GM19372 (cell line): ENCODE measurements at regions not wholly inside any gene's neighbourhood (a gene's known extent, or its start where the extent isn't known, plus 50 kb on each side); places are given as distances from the start of the nearest gene placed in this dataset.
"Not testable (repeated sequence)": the region's sequence is repeated elsewhere in the genome, so short reads cannot be mapped to it uniquely, and the experiment has no call there.

Source experiments
- ATAC-seq: cut with Tn5 transposase; IDR thresholded peaks from one replicate; pipeline ENCODE4 v1.9.1; 2021; ENCODE audit warnings: mild to moderate bottlenecking, low read depth, moderate library complexity; ENCODE audit not compliant: unreplicated experiment

DNA sequence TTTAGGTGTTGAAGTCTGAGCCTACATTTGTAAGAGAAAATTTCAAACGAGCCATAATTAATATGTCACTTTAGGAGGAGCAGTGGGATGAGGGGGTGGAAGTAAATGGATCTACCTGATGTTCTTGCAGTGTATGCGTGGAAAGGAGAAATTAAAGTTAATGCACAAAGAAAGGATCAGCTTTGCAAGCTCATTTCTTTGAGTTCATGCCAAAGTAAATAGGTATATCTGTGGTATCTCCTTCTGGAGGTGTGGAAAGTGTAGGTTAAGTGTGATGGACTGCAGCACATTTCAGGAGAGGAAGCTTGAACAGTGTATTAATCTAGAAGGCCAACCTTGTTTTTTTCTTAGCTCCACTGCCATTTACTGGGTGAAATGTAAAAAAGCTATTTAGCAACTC lies 307.5 kb upstream of the ZEB2 start:
- ATAC-seq, result no peak

DNA sequence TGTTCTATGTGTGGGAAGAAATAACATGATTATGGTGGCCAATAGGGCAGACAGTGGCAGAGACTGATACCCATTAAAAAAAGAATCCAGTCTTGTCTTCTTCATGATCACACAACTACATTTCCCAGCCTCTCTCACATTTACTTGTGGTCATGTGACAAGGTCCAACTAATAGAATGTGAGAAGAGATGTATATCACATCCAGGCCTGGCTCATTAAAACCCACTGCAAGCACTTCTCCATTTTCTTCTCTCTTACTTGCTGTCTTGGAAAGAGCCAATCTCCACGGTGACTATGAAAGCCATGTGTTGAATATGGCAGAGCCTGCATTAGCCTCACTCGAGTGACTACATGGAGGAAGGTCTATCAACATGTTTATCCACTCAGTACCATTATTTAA lies 306.2 kb upstream of the ZEB2 start:
- ATAC-seq, result no peak

DNA sequence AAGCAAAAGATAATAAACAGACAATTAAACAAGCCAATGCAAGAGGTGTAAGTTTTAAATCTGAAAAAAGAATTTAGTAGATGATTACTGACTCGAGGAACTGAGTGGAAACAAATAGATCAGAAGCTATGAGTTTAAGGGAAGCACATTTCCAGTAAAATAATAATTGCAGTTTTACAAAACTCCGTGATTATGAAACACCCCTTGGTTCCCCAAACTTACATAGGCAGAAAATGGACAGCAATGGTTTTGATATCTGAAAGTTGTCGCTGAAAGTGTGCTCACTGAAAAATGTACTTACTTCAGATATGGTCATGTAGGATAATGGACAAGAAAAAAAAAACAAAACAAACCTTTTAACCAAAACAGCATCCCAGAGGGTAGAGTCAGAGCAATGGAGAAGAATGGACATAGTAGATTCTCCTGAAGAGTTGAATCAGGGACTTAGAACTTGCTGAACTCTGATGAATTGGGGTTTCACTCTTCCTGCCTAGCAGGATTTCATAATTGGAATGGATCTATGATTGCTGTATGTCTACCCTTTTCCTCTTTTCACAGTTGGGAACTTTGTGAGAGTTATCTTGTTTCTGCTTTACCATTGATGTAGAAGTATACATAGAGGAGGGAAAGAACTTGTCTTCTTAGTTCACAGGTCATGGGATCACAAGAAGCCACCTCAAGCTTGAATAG lies 305.6 kb upstream of the ZEB2 start:
- ATAC-seq, result no peak

DNA sequence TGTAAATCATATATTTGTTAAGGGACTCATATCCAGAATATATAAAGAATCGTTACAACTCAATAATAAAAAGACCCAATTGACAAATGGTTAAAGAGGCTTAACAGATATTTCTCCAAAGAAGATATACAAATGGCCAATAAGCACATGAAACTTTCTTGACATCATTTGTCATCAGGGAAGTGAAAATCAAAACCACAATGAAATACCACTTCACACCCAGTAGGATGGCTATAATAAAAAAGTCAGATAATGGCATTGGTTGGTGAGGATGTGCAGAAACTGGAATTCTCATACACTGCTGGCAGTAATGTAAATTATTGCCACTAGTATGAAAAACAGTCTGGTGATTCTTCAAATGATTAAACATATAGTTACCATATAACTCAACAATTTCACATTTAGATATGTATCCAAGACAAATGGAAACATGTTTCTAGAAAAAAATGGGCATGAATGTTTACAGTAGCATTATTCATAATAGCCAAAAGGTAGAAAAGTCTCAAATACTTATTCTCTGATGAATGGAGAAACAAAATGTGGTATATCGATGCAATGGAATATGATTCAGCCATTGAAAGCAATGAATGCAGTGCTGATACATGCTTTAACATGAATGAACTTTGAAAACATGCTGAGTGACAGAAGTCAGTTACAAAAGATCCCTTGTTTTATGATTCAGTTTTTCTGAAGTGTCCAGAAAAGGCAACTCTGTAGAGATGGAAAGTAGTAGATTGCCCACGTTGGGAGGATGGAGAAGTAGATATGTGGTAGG lies 304.6 kb upstream of the ZEB2 start:
- ATAC-seq, result no peak

DNA sequence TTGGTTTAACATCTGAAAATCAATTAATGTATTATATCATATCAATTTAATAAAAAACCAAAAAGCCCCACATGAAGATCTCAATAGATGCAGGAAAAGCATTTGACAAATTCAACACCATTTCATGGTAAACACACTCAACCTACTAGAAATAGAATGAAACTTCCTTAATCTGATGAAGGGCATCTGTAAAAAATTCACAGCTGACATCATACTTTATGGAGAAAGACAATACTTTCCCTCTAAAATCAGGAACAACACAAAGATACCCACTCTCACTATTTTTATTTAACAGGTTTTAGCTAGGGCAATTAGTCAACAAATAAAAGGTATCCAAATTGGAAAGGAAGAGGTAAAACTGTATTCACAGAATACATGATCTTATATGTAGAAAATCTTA lies 303.0 kb upstream of the ZEB2 start:
- ATAC-seq, result no peak

DNA sequence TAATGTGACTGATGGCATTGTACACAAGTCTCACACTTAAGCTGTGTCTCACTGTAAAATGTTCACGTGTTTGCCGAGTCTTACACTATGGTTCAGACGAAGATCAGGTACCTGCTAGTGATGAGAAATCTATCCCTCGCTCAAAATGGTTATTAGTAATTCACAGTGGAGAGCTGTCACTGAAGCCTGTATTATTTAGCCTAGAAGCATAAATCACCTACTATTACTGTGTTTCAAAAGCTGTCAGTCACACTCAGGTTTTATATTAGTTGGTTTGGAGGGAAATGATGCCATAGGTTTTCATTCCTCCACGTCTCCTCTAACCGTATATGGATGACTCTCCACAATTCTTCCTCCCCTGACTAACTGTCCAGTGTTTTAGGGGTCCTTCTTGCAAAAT lies 292.4 kb upstream of the ZEB2 start:
- no peak for ATAC-seq

DNA sequence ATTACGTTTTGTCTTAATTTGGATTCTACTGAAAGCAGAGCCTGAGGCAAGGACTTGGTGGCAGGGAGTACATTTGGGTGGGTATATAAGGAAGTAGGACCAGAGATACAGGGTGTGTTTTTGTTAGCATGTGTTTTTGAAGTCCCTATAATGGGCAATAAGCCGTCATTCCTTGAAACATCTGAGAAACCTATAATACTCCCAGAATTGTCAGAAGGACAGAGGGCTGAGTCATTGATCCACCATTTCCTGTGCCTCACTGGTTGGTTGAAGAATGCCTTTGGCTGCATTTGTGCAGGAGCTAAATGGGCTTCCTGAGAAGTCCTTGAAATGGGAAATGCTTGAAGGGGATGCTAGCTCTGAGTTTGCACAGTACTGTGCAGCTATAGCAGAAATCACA lies 281.8 kb upstream of the ZEB2 start:
- ATAC-seq, result no peak

DNA sequence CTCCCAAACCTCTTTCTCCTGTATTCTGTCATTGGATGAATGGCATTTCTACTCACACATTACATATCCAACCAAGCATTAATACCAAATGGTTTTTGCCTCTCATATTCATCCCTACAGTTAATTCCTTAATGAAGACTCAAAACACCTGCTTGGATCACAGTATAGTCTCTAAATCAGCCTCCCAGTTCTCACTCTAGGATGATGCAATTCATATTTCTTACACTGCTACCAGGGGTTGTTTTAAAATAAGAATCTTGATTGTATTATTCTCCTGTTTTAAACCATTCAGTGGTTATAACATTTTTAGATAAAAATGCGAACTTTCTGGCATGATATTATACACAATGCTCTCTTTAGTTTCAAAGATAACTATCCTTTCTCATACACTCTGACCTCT lies 281.4 kb upstream of the ZEB2 start:
- ATAC-seq, result no peak

DNA sequence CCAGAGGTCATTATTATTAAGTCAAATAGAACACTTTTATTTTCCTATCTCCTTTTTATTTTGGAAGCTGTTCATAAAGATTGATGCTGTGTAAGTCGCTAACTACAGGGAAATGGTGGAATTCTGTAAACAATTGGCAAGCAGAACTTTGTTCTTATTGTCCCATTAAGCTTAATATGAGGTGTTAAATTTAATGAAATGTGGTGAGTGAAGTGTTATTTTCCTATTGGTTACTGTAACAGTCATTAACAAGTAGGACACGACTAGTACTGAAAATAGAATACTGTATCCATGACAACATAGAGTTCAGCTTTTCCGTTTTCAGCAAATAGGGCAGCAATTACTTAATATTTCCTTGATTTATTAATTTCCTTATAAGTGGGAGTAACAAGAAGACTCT lies 279.1 kb upstream of the ZEB2 start:
- ATAC-seq, result no peak

DNA sequence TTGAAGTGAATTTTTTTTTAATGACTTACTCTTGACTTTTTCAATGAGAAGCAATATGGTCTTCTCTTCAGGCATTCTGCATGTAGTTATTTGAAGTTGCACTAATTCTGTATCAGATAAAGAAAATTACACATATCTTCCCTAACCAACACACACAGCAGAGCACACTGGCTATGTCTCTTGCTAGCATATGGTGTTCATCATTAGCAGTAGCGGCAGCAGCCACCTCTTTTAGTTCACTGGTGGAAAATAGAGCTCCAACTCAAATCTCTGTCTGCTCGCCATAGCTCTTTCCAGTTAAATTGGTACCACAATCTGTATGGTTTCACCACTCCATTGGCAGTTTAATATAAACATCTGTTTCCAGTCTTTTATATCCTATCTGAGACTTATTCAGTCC lies 278.1 kb upstream of the ZEB2 start:
- ATAC-seq, result no peak

DNA sequence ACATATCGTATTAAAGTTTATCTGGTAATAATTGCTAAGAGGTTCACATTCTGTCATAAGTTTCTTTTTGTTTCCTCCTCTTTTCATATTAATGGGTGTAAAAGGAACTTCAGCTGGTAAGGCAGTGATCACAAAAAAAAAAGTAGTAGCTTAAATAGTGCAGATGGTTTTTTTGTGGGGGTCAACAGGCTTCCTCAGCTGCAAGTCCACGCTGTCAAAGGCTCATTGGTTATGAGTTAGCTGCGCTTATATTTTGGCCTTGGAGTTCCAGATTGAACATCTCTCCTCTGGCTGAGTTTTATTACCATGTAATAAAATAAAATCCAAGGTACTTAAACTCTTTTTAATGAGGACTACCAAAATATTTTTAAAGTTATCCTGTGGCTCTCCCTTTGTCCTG lies 277.0 kb upstream of the ZEB2 start:
- ATAC-seq, result no peak

DNA sequence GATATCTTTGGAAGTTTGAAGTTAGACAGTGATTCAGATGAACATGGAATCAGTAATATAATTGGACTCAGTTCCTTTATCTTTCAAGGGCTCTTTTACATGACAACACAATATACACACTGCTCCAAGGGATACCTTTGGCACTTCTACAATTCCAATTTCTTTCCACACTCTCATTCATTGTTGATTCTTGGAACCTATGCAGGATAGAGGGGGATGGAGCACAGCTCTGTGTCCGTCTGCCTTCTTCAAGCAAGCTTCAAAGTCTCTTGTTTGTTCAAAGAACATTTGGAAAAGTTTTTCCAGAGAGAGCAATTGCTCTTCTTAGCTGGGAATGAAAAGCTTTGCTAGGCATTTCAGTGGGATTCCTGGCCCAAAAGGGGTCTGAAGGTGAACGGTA lies 276.2 kb upstream of the ZEB2 start:
- ATAC-seq, result no peak

DNA sequence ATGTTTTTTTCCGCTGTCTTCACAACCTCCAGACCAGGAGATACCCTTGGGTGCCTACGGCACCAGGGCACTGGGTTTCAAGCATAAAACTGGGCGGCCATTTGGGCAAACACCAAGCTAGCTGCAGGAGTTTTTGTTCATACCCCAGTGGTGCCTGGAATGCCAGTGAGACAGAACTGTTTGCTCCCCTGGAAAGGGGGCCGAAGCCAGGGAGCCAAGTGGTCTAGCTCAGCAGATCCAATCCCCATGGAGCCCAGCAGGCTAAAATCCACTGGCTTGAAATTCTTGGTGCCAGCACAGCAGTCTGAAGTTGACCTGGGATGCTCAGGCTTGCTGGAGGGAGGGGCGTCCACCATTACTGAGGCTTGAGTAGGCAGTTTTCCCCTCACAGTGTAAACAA lies 265.3 kb upstream of the ZEB2 start:
- ATAC-seq, result no peak

DNA sequence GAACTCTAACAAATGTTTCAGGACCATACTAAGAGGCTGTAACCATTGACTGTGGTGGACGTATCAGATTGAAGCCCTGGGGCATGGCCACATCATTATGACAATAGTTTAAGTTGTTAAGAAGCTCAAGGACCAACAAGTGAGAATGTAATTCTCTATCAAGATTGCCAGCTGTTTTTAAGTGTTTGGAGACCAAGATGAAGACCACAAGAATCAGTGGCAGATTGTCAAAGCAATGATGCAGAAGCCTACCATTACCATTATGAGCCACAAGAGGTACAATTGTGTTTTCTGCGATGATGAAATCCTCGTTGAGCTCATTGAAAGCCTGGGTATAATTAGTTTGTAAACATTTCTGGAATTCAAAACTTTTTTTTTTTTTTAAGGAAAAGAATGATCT lies 261.1 kb upstream of the ZEB2 start:
- ATAC-seq, result no peak

DNA sequence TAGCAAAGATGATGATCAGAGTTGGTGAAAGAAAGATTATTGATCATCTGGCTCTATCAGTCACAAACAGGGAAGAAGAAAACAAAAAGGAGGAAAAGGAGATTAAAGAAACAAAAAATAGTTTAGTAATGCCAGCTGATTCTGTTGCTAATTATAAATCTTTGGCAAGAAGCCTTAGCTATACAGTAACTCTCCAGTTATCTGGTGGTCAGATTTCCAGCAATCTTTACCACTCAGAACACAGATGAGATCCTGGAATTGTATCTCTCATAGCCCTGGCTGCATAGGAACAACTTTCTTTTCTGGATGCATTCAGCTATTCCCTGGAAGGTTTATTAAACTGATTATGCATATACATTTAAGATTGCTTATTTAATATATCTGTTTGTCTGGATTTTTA lies 256.8 kb upstream of the ZEB2 start:
- no peak for ATAC-seq

DNA sequence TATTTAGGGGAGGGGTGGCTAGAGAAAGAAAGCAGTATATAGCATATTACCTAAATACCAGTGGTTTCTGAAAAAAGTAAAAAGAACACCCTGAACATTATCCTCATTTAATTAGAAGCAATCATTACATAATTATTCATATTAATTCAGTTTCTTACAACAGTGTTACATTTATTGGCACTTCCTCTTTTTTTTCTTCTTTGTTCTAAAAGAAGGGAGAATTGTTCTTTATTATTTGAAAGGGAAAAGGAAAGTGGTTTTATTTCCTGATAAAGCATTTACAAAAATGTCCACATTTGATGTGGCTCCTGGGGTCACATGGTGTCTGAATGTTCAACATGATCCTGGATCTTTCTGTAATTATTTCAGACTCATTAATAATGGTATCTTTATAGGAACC lies 254.9 kb upstream of the ZEB2 start:
- no peak for ATAC-seq

DNA sequence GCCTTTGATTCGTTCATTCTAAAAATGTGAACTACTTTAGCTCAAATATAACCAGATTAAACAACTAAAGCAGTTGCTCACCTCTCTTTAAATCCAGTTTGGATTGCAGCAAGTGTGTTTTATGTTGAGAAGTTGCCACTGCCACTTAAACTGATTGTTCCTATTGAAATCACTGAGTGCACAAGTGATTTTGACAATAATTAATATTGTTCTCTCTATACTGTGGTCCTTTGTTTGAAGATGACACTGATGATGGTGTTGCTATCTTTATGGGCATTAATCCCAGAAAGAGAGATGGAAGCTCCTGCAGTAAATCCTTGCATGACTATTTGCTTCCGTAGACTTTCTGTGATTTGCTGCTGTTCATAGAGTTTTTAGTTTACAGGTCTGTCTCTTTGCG lies 251.4 kb upstream of the ZEB2 start:
- ATAC-seq, result no peak

DNA sequence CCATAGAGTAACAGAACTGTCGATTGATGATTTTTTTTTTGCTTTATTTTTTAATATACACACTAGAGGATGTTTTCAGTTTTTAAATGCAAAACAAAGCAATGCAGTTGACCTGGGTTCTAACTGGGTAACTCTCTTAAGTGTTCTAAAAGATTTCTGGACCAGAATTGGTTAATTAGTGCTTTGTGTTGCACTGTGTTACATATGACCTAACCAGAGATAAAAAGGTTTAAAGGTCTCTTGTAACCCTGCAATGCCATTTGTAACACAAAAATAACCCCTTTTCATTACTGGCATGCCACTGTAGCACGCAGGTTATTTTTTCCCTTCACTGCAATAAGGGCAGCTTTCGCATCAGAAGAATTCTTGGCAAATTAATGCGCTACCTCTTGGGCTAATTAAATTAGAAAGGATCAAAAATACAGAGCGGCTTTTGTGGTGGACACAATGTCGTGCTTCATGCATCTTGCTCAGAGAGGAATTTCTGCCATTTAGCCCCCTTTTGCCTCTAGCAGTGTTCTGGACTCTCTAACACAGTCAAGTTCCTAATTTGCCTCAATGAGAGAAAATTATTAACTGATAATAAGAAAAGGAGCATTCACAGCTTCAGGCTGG lies 250.8 kb upstream of the ZEB2 start:
- ATAC-seq, result no peak

DNA sequence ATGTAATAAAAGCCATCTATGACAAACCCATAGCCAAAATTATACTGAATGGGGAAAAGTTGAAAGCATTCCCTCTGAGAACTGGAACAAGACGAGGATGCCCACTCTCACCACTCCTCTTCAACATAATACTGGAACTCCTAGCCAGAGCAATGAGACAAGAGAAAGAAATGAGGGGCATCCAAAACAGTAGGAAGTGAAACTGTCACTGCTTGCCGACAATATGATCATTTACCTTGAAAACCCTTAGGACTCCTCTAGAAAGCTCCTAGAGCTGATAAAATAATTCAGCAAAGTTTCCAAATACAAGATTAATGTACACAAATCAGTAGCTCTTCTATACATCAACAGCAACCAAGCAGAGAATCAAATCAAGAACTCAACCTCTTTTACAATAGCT lies 241.0 kb upstream of the ZEB2 start:
- ATAC-seq, result not testable (repeated sequence)

DNA sequence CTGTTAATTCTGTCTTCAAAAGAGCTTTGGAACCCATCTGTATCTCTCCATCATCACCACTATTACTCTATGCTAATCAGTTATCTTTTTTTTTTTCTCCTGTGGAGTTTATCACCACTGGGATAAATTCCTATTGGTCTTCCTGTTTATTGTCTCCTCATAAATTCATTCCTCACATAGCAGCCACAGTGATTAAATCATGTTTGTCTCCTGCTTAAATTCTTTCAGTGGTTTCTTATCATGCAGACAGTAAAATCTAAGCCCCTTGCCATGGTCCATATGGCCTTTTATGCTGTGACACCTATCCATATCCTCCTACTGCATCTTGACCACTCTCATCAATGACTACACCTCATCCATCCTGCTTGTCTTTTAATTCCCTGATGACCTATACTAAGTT lies 239.8 kb upstream of the ZEB2 start:
- no peak for ATAC-seq

DNA sequence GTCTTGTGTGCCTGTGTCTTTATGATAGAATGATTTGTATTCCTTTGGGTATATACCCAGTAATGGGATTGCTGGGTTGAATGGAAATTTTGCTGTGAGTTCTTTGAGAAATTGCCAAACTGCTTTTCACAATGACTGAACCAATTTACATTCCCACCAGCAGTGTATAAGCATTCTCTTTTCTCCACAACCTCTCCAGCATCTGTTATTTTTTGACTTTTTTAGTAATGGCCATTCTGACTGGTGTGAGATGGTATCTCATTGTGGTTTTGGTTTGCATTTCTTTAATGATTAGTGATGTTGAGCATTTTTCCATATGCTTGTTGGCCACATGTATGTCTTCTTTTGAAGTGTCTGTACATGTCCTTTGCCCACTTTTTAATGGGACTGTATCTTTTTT lies 238.3 kb upstream of the ZEB2 start:
- not testable (repeated sequence) for ATAC-seq

DNA sequence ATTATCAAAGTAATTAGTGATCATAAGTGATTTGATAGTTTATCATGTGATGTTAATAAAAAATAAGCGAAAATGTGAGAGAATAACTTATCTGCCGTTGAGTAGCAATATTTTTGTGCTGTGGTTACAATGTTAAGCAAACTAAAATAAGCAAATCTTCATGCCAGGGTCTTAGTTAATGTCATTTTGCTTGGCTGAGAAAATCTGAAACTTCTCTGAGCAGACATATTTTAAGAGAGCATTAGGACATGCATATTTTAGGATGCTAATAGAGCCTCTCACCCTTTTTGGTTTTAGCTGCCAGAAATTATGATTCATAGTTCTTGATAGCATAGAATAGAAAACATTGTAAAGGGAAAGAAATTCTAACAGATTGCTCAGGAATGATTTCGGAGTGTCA lies 233.5 kb upstream of the ZEB2 start:
- ATAC-seq, result no peak
